HUES64 (cell line): ENCODE measurements at regions not wholly inside any gene's neighbourhood (a gene's known extent, or its start where the extent isn't known, plus 50 kb on each side); places are given as distances from the start of the nearest gene placed in this dataset.

Experiments used
- H3K27ac ChIP-seq: 2 replicates; pipeline ENCODE4 v1.7.0; 2013; ENCODE audit warnings: low read depth, low read length, inconsistent platforms
- H3K27me3 ChIP-seq: 2 replicates; pipeline ENCODE4 v1.6.1; 2013; ENCODE audit warnings: mild to moderate bottlenecking, low read length; ENCODE audit not compliant: insufficient read depth
- H3K36me3 ChIP-seq: 2 replicates; pipeline ENCODE4 v1.6.1; 2013; ENCODE audit warnings: mild to moderate bottlenecking, low read length; ENCODE audit not compliant: insufficient read depth
- H3K4me1 ChIP-seq: 2 replicates; pipeline ENCODE4 v1.6.1; 2013; ENCODE audit warnings: mild to moderate bottlenecking, low read length, moderate library complexity; ENCODE audit not compliant: insufficient read depth
- H3K4me3 ChIP-seq: 2 replicates; pipeline ENCODE4 v1.5.1; 2013; ENCODE audit warnings: mild to moderate bottlenecking, low read length, moderate library complexity
- H3K9ac ChIP-seq: 2 replicates; pipeline ENCODE4 v1.6.1; 2013; ENCODE audit warnings: mild to moderate bottlenecking, low read depth, low read length
- H3K9me3 ChIP-seq: 2 replicates; pipeline ENCODE4 v1.6.1; 2013; ENCODE audit warnings: low read depth, low read length; ENCODE audit not compliant: insufficient read depth
- WGBS: fragments of 150-250, 120-280 bp; methylation state at CpG from one replicate; pipeline ENCODE4 v1.1.7; 2013; ENCODE audit warnings: missing lambda C conversion rate; 5-methylcytosine and 5-hydroxymethylcytosine counted together

DNA sequence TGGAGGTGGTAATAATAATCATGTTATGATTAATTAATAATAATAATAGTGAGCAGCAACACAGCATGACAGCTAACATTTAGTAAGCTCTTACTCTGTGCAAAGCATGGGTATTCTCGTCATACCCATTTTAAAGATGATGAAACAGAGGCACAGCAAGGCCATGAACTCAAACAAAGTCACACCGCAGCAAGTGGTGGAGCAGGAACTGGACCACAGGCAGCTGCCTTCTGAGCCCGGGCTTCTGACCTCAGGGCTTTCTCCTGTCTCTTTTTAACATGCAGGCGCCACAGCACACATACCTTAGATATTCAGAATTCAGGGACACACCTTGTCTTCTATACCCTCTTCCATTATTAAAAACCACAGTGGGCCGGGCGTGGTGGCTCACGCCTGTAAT lies 50.7 kb upstream of the SPATA12 start:
- Histone ChIP-seq H3K9me3 (no peaks in the 10 kb centered on the region), H3K4me1 (peaks cover 14% of the 10 kb centered on the region), H3K4me3 (no peak overlapping the region), H3K27ac (no peak overlapping the region), H3K36me3 (no peaks in the 10 kb centered on the region), H3K27me3 (no peaks in the 10 kb centered on the region), H3K9ac (no peak overlapping the region)
- 97% methylated on average over 7 of the region's 7 CpGs for WGBS

- H3K4me3 ChIP-seq = no peak overlapping the region
- no peaks in the 10 kb centered on the region for H3K9me3 ChIP-seq
- no peaks in the 10 kb centered on the region for H3K27me3 ChIP-seq
- H3K4me1 ChIP-seq = peaks cover 13% of the 10 kb centered on the region
- no peak overlapping the region for H3K27ac ChIP-seq
- H3K36me3 ChIP-seq = no peaks in the 10 kb centered on the region
- H3K9ac ChIP-seq = no peak overlapping the region
- WGBS = 83% methylated on average over 7 of the region's 7 CpGs
Measured at GRCh38 chr3:57009367-57009766, 51.1 kb upstream of the SPATA12 start.

- peaks cover 13% of the 10 kb centered on the region for H3K4me1 ChIP-seq
- no peak overlapping the region for H3K9ac ChIP-seq
- H3K27me3 ChIP-seq = no peaks in the 10 kb centered on the region
- H3K36me3 ChIP-seq = no peaks in the 10 kb centered on the region
- H3K27ac ChIP-seq = no peak overlapping the region; the same call in 1 of the 2 replicates
- no peaks in the 10 kb centered on the region for H3K9me3 ChIP-seq
- no peak overlapping the region for H3K4me3 ChIP-seq
- WGBS = 79% methylated on average over 18 of the region's 18 CpGs
Measured at GRCh38 chr3:57007521-57008460, 52.7 kb upstream of the SPATA12 start.

DNA sequence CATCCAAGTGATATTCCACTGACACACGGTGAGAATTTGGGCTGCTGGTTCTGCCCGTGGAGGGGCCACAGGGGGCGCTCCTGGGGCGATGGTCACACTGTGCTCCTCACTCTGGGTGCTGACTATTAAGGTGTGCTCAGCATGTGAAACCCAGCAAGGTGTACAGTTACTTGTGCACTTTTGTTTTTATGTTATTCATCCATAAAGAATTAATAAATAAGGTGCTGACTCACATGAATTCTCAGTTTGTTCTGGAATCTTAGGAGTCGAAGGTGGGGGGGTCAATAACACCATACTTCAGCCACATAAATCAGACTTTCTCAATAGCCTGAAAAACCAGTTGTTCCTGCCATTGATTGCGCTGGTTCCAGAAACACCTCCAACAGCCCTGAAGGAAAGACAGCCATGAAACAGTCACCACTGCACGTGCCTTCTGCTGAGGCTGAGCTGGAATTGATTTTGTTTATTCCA lies 53.5 kb upstream of the SPATA12 start:
- peaks cover 13% of the 10 kb centered on the region for H3K4me1 ChIP-seq
- H3K27ac ChIP-seq = no peak overlapping the region; the same call in 1 of the 2 replicates
- 67% methylated on average over 7 of the region's 7 CpGs for WGBS
- no peaks in the 10 kb centered on the region for H3K27me3 ChIP-seq
- no peak overlapping the region for H3K9ac ChIP-seq
- H3K9me3 ChIP-seq = no peaks in the 10 kb centered on the region
- no peaks in the 10 kb centered on the region for H3K36me3 ChIP-seq
- H3K4me3 ChIP-seq = no peak overlapping the region

DNA sequence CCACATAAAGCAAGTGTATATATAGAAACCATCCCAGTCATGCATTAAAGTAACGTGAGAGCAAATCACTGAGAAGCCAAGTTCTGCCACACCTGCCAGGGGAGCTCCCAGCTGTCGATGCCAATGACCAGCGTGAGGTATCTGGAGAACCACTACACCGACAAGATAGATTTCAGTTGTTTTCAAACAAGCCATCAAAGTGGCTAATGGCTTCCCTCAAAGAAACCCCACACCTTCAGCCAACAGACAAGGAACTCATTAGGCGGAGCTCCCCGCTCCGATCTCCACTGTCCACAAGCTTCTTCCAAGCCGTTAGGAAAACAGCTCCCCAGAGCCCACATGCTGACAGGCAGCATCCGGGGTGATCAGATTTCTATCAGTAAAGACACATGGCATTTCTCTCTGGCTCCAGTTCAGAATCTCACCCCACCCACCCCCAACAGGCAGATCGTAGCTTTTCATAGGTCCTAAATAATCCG lies 54.2 kb upstream of the SPATA12 start:
- Histone ChIP-seq H3K27ac (no peak overlapping the region), H3K27me3 (no peaks in the 10 kb centered on the region), H3K4me3 (no peak overlapping the region), H3K36me3 (no peaks in the 10 kb centered on the region), H3K4me1 (peaks cover 13% of the 10 kb centered on the region), H3K9me3 (no peaks in the 10 kb centered on the region), H3K9ac (no peak overlapping the region)
- 87% methylated on average over 11 of the region's 11 CpGs for WGBS

- H3K27me3 ChIP-seq = no peaks in the 10 kb centered on the region
- no peak overlapping the region for H3K9ac ChIP-seq
- H3K36me3 ChIP-seq = no peaks in the 10 kb centered on the region
- no peak overlapping the region for H3K27ac ChIP-seq
- WGBS = 82% methylated on average over 6 of the region's 6 CpGs
- H3K4me1 ChIP-seq = peaks cover 13% of the 10 kb centered on the region
- no peaks in the 10 kb centered on the region for H3K9me3 ChIP-seq
- H3K4me3 ChIP-seq = no peak overlapping the region
Measured at GRCh38 chr3:57004229-57004628, 56.2 kb upstream of the SPATA12 start.

DNA sequence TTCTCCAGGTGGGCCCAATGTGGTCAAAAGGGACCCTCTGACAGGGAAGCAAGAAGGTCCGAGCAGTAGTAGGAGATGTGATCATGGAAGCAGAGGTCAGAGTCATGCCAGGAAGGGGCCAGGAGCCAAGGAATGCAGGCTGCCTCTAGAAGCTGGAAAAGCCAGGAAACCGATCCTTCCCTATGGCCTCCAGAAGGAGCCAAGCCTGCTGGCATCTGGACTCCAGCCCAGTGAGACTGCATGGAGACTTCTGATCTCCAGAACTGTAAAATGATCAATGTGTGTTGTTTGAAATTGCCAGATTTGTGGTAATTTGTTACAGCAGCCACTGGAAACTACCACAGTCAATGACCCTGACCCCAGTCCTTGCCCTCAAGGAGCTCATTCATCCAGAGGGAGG lies 56.8 kb upstream of the SPATA12 start:
- Histone ChIP-seq H3K36me3 (no peaks in the 10 kb centered on the region), H3K9ac (no peak overlapping the region), H3K4me1 (peaks cover 13% of the 10 kb centered on the region), H3K27ac (no peak overlapping the region), H3K27me3 (no peaks in the 10 kb centered on the region), H3K4me3 (no peak overlapping the region), H3K9me3 (no peaks in the 10 kb centered on the region)
- WGBS = 94% methylated on average over 2 of the region's 2 CpGs

DNA sequence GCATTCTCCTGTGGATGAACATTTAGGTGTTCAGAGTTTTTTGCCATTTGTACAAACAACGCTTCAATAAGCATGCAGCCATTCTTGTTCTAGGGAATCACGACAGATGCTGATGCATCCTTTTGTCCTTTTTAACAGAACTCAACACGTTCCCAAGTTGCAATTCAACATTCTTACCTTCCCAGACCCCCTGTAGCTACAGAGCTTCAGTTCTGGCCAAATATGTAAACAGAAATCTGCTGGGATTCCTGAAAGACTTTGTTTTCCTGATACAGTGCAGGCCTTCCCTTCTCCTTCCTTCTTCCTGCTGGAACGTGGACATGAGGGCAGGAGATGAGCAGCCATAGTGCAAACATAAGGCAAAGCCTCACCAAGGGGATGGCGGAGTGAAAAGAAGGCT lies 59.1 kb upstream of the SPATA12 start:
- Histone ChIP-seq H3K27me3 (no peaks in the 10 kb centered on the region), H3K9ac (no peak overlapping the region), H3K4me3 (no peak overlapping the region), H3K27ac (no peak overlapping the region), H3K9me3 (no peaks in the 10 kb centered on the region), H3K36me3 (no peaks in the 10 kb centered on the region), H3K4me1 (no peaks in the 10 kb centered on the region)
- WGBS = 79% methylated on average over 5 of the region's 5 CpGs

- Histone ChIP-seq H3K27ac (no peak overlapping the region), H3K27me3 (no peaks in the 10 kb centered on the region), H3K4me1 (no peaks in the 10 kb centered on the region), H3K9ac (no peak overlapping the region), H3K9me3 (no peaks in the 10 kb centered on the region), H3K36me3 (no peaks in the 10 kb centered on the region), H3K4me3 (no peak overlapping the region)
- 97% methylated on average over 3 of the region's 4 CpGs for WGBS
Measured at GRCh38 chr3:57000012-57000411, 60.5 kb upstream of the SPATA12 start.

DNA sequence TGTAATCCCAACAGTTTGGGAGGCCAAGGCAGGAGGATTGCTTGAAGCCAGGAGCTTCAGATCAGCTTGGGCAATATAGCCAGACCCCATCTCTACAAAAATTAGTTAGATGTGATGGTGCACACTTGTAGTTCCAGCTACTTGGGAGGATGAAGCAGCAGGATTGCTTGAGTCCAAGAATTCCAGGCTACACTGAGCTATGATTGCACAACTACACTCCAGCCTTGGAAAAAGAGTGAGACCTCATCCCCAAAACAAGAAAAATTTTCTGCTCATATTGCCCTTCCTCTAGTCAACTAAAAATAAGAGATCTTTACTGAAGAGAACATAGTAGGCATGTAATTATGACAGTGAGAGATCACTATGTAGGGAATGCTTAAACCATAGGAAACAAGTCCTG lies 60.9 kb upstream of the SPATA12 start:
- Histone ChIP-seq H3K4me1 (no peaks in the 10 kb centered on the region), H3K36me3 (no peaks in the 10 kb centered on the region), H3K9me3 (no peaks in the 10 kb centered on the region), H3K27ac (no peak overlapping the region), H3K9ac (no peak overlapping the region), H3K4me3 (no peak overlapping the region), H3K27me3 (no peaks in the 10 kb centered on the region)

GRCh38 chr3:56998076-56998529 lies 62.4 kb upstream of the SPATA12 start:
- Histone ChIP-seq H3K27ac (no peak overlapping the region), H3K9ac (no peak overlapping the region), H3K4me1 (no peaks in the 10 kb centered on the region), H3K9me3 (no peaks in the 10 kb centered on the region), H3K36me3 (no peaks in the 10 kb centered on the region), H3K27me3 (no peaks in the 10 kb centered on the region), H3K4me3 (no peak overlapping the region)
- 84% methylated on average over 3 of the region's 3 CpGs for WGBS
